ENCODE measurements at regions not wholly inside any gene's neighbourhood (a gene's known extent, or its start where the extent isn't known, plus 50 kb on each side); places are given as distances from the start of the nearest gene placed in this dataset.
"Not testable (repeated sequence)": the region's sequence is repeated elsewhere in the genome, so short reads cannot be mapped to it uniquely, and the experiment has no call there.

- CTCF ChIA-PET = no interaction called here
- H3K36me3 Mint-ChIP-seq = peaks cover 1% of the 10 kb centered on the region
- H3K27me3 Mint-ChIP-seq = no peaks in the 10 kb centered on the region
- H3K4me1 Mint-ChIP-seq = peaks cover 23% of the 10 kb centered on the region
- DNase-seq = no peak
- H3K4me3 Mint-ChIP-seq = no peak overlapping the region
- H3K9me3 Mint-ChIP-seq = peaks cover 3% of the 10 kb centered on the region
- H3K27ac Mint-ChIP-seq = peak overlapping the region; percentile 61
Observed at GRCh38 chr3:177787279-177788041, 590.2 kb upstream of the TBL1XR1 start.

- Mint-ChIP-seq H3K9me3 (peaks cover 3% of the 10 kb centered on the region), H3K27me3 (no peaks in the 10 kb centered on the region), H3K27ac (no peak overlapping the region), H3K36me3 (peaks cover 1% of the 10 kb centered on the region), H3K4me1 (peaks cover 23% of the 10 kb centered on the region), H3K4me3 (no peak overlapping the region)
- CTCF ChIA-PET = no interaction called here
- no peak for DNase-seq
Observed at GRCh38 chr3:177789500-177789899, 592.2 kb upstream of the TBL1XR1 start.

GRCh38 chr3:177792311-177793030, 595.2 kb upstream of the TBL1XR1 start:
- no peaks in the 10 kb centered on the region for H3K9me3 Mint-ChIP-seq
- H3K27ac Mint-ChIP-seq = no peak overlapping the region
- peaks cover 1% of the 10 kb centered on the region for H3K36me3 Mint-ChIP-seq
- no peak for DNase-seq
- no peaks in the 10 kb centered on the region for H3K27me3 Mint-ChIP-seq
- no peak overlapping the region for H3K4me3 Mint-ChIP-seq
- peaks cover 5% of the 10 kb centered on the region for H3K4me1 Mint-ChIP-seq
- CTCF ChIA-PET = no interaction called here

- H3K9me3 Mint-ChIP-seq = no peaks in the 10 kb centered on the region
- no peak for DNase-seq
- no peaks in the 10 kb centered on the region for H3K27me3 Mint-ChIP-seq
- H3K4me1 Mint-ChIP-seq = no peaks in the 10 kb centered on the region
- peaks cover 1% of the 10 kb centered on the region for H3K36me3 Mint-ChIP-seq
- CTCF ChIA-PET = no interaction called here
- no peak overlapping the region for H3K4me3 Mint-ChIP-seq
- no peak overlapping the region for H3K27ac Mint-ChIP-seq
Observed at GRCh38 chr3:177793451-177793850, 596.2 kb upstream of the TBL1XR1 start.

- H3K4me3 Mint-ChIP-seq = no peak overlapping the region
- H3K27ac Mint-ChIP-seq = no peak overlapping the region
- DNase-seq = no peak
- CTCF ChIA-PET = interaction anchor here (0.9 kb wide), 1 partner anchor 18 kb away, joined by 3 read pairs; no protein-coding TSS in a partner anchor
- H3K36me3 Mint-ChIP-seq = no peaks in the 10 kb centered on the region
- H3K27me3 Mint-ChIP-seq = no peaks in the 10 kb centered on the region
- H3K9me3 Mint-ChIP-seq = no peaks in the 10 kb centered on the region
- peaks cover 7% of the 10 kb centered on the region for H3K4me1 Mint-ChIP-seq
Observed at GRCh38 chr3:177795216-177795615, 597.9 kb upstream of the TBL1XR1 start.

- Mint-ChIP-seq H3K36me3 (no peaks in the 10 kb centered on the region), H3K27ac (no peak overlapping the region), H3K27me3 (no peaks in the 10 kb centered on the region), H3K4me1 (peaks cover 7% of the 10 kb centered on the region), H3K4me3 (no peak overlapping the region), H3K9me3 (no peaks in the 10 kb centered on the region)
- DNase-seq = no peak
- CTCF ChIA-PET = no interaction called here
Observed at GRCh38 chr3:177795859-177796258, 598.6 kb upstream of the TBL1XR1 start.

- H3K9me3 Mint-ChIP-seq, DNase-seq, CTCF ChIA-PET, H3K4me1 Mint-ChIP-seq, H3K36me3 Mint-ChIP-seq, H3K4me3 Mint-ChIP-seq, H3K27ac Mint-ChIP-seq, H3K27me3 Mint-ChIP-seq: not testable (repeated sequence)
Observed at GRCh38 chr3:177800147-177800546, 602.9 kb upstream of the TBL1XR1 start.

GRCh38 chr3:177800561-177800960, 603.3 kb upstream of the TBL1XR1 start:
- H3K4me3 Mint-ChIP-seq = no peak overlapping the region

GRCh38 chr3:177802151-177802900, 605.0 kb upstream of the TBL1XR1 start:
- CTCF ChIA-PET = interaction anchor here (0.8 kb wide), 1 partner anchor 14 kb away, joined by 4 read pairs; no protein-coding TSS in a partner anchor
- no peak for DNase-seq
- Mint-ChIP-seq H3K27ac (no peak overlapping the region), H3K36me3 (no peaks in the 10 kb centered on the region), H3K27me3 (no peaks in the 10 kb centered on the region), H3K4me3 (no peak overlapping the region), H3K9me3 (no peaks in the 10 kb centered on the region), H3K4me1 (peaks cover 7% of the 10 kb centered on the region)

More at GRCh38 chr3:177800561-177800960, 603.3 kb upstream of the TBL1XR1 start:
- Mint-ChIP-seq H3K27me3 (no peaks in the 10 kb centered on the region), H3K9me3 (no peaks in the 10 kb centered on the region), H3K36me3 (no peaks in the 10 kb centered on the region), H3K27ac (no peak overlapping the region), H3K4me1 (peaks cover 7% of the 10 kb centered on the region)
- no peak for DNase-seq
- CTCF ChIA-PET = no interaction called here

GRCh38 chr3:177803500-177803899, 606.2 kb upstream of the TBL1XR1 start:
- no peaks in the 10 kb centered on the region for H3K36me3 Mint-ChIP-seq
- CTCF ChIA-PET = no interaction called here
- H3K27me3 Mint-ChIP-seq = no peaks in the 10 kb centered on the region
- DNase-seq = no peak
- H3K9me3 Mint-ChIP-seq = peaks cover 5% of the 10 kb centered on the region
- no peak overlapping the region for H3K27ac Mint-ChIP-seq
- H3K4me3 Mint-ChIP-seq = no peak overlapping the region
- H3K4me1 Mint-ChIP-seq = peaks cover 7% of the 10 kb centered on the region

GRCh38 chr3:177804032-177804431, 606.8 kb upstream of the TBL1XR1 start:
- Mint-ChIP-seq H3K27me3 (no peaks in the 10 kb centered on the region), H3K4me1 (peaks cover 7% of the 10 kb centered on the region), H3K9me3 (peaks cover 5% of the 10 kb centered on the region), H3K36me3 (no peaks in the 10 kb centered on the region), H3K27ac (no peak overlapping the region), H3K4me3 (no peak overlapping the region)
- no peak for DNase-seq
- CTCF ChIA-PET = no interaction called here

- Mint-ChIP-seq H3K4me3 (no peak overlapping the region), H3K4me1 (peaks cover 7% of the 10 kb centered on the region), H3K27ac (no peak overlapping the region), H3K27me3 (no peaks in the 10 kb centered on the region), H3K36me3 (no peaks in the 10 kb centered on the region), H3K9me3 (peaks cover 5% of the 10 kb centered on the region)
- CTCF ChIA-PET = no interaction called here
- DNase-seq = no peak
Observed at GRCh38 chr3:177804646-177805045, 607.4 kb upstream of the TBL1XR1 start.

GRCh38 chr3:177807150-177807875, 610.0 kb upstream of the TBL1XR1 start:
- no peaks in the 10 kb centered on the region for H3K27me3 Mint-ChIP-seq
- DNase-seq = no peak
- no peaks in the 10 kb centered on the region for H3K36me3 Mint-ChIP-seq
- no peak overlapping the region for H3K4me3 Mint-ChIP-seq
- CTCF ChIA-PET = interaction anchor here (0.7 kb wide), 1 partner anchor 176 kb away, joined by 3 read pairs; no protein-coding TSS in a partner anchor
- peaks cover 9% of the 10 kb centered on the region for H3K4me1 Mint-ChIP-seq
- no peak overlapping the region for H3K27ac Mint-ChIP-seq
- H3K9me3 Mint-ChIP-seq = peaks cover 5% of the 10 kb centered on the region

- H3K4me1 Mint-ChIP-seq = not testable (repeated sequence)
Observed at GRCh38 chr3:177808928-177809478, 611.7 kb upstream of the TBL1XR1 start.

More at GRCh38 chr3:177808928-177809478, 611.7 kb upstream of the TBL1XR1 start:
- H3K27ac Mint-ChIP-seq, DNase-seq, H3K27me3 Mint-ChIP-seq, H3K4me3 Mint-ChIP-seq, H3K9me3 Mint-ChIP-seq, H3K36me3 Mint-ChIP-seq: not testable (repeated sequence)
- CTCF ChIA-PET = interaction anchor here (0.8 kb wide), 1 partner anchor 18 kb away, joined by 4 read pairs; no protein-coding TSS in a partner anchor
